Smooth muscle cell (in vitro differentiated cells): ENCODE measurements at regions not wholly inside any gene's neighbourhood (a gene's known extent, or its start where the extent isn't known, plus 50 kb on each side); places are given as distances from the start of the nearest gene placed in this dataset.

ENCODE experiments used
- DNase-seq: peaks from one replicate; lab custom pipeline; 2025; ENCODE audit not compliant: unreplicated experiment; lab: John Stamatoyannopoulos, UW
- H2AFZ ChIP-seq: fragments of 200-600 bp; sonication (generic); 2 replicates; pipeline ENCODE4 v1.6.0; 2016; ENCODE audit warnings: antibody characterized with exemption, low read depth, mild to moderate bottlenecking
- H3F3A ChIP-seq: fragments of 200-600 bp; sonication (generic); 2 replicates; pipeline ENCODE4 v1.6.0; 2017; ENCODE audit warnings: antibody characterized with exemption, low read depth
- H3K27ac ChIP-seq: fragments of 200-600 bp; sonication (generic); 2 replicates; pipeline ENCODE4 v1.5.1; 2016; ENCODE audit warnings: low read depth, mild to moderate bottlenecking
- H3K27me3 ChIP-seq: fragments of 200-600 bp; sonication (generic); 2 replicates; pipeline ENCODE4 v1.6.1; 2016; ENCODE audit warnings: low read depth, mild to moderate bottlenecking
- H3K36me3 ChIP-seq: fragments of 200-600 bp; sonication (generic); 2 replicates; pipeline ENCODE4 v1.5.1; 2016; ENCODE audit warnings: low read depth
- H3K4me1 ChIP-seq: fragments of 200-600 bp; sonication (generic); 2 replicates; pipeline ENCODE4 v1.5.1; 2016; ENCODE audit warnings: low read depth
- H3K4me2 ChIP-seq: fragments of 200-600 bp; sonication (generic); 2 replicates; pipeline ENCODE4 v1.6.0; 2016; ENCODE audit warnings: mild to moderate bottlenecking
- H3K4me3 ChIP-seq: fragments of 200-600 bp; sonication (generic); 2 replicates; pipeline ENCODE4 v1.5.1; 2016; ENCODE audit warnings: mild to moderate bottlenecking
- H3K79me2 ChIP-seq: fragments of 200-600 bp; sonication (generic); 2 replicates; pipeline ENCODE4 v1.6.0; 2016; ENCODE audit warnings: low read depth, mild to moderate bottlenecking
- H3K9ac ChIP-seq: fragments of 200-600 bp; sonication (generic); 2 replicates; pipeline ENCODE4 v1.6.0; 2016; ENCODE audit warnings: low read depth
- H3K9me3 ChIP-seq: fragments of 200-600 bp; sonication (generic); replicated peaks from 2 replicates; pipeline ENCODE4 v1.5.1; 2016; ENCODE audit warnings: low read depth
- H4K20me1 ChIP-seq: fragments of 200-600 bp; sonication (generic); 2 replicates; pipeline ENCODE4 v1.6.0; 2016; ENCODE audit warnings: low read depth
- WGBS: methylation state at CpG from one replicate; pipeline ENCODE4 v1.1.7; 2016; ENCODE audit warnings: low lambda C conversion rate; 5-methylcytosine and 5-hydroxymethylcytosine counted together
- TF ChIP-seq, protein P1 (sequence below): fragments of 200-600 bp; sonication (generic); IDR thresholded peaks from 2 replicates; pipeline ENCODE4 v1.5.1; 2017; ENCODE audit warnings: borderline replicate concordance, mild to moderate bottlenecking, antibody characterized with exemption; ENCODE audit not compliant: insufficient read depth, poor library complexity, severe bottlenecking

DNA sequence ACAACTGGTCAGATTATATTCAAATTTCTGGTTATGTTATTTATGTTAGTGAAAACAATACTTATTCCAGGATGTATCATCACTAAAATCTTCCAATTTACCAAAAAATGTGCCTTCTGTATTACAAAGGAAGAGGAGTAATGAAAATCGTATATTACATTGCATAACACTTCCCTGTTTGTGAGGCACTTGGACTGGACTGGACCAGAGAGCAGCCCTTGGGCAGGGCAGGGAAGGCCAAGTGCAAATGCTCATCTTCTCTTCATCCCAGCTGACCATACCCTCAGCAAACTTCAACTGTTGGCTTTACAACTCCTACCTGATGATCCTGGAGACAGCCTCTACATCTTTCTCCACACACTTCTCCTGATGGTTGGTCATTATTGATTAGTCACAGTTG is 285.7 kb upstream of the MME start:
- Histone ChIP-seq H3K36me3 (no peaks in the 10 kb centered on the region), H3K9ac (no peak overlapping the region), H3K79me2 (no peaks in the 10 kb centered on the region), H3K9me3 (no peaks in the 10 kb centered on the region), H3F3A (no peaks in the 10 kb centered on the region), H4K20me1 (no peaks in the 10 kb centered on the region), H3K27ac (peak overlapping the region; percentile 92), H2AFZ (peak overlapping the region; percentile 61), H3K27me3 (no peaks in the 10 kb centered on the region), H3K4me1 (peaks cover 5% of the 10 kb centered on the region), H3K4me3 (no peak overlapping the region), H3K4me2 (peak overlapping the region; percentile 66)
- TF ChIP-seq, protein P1, sequence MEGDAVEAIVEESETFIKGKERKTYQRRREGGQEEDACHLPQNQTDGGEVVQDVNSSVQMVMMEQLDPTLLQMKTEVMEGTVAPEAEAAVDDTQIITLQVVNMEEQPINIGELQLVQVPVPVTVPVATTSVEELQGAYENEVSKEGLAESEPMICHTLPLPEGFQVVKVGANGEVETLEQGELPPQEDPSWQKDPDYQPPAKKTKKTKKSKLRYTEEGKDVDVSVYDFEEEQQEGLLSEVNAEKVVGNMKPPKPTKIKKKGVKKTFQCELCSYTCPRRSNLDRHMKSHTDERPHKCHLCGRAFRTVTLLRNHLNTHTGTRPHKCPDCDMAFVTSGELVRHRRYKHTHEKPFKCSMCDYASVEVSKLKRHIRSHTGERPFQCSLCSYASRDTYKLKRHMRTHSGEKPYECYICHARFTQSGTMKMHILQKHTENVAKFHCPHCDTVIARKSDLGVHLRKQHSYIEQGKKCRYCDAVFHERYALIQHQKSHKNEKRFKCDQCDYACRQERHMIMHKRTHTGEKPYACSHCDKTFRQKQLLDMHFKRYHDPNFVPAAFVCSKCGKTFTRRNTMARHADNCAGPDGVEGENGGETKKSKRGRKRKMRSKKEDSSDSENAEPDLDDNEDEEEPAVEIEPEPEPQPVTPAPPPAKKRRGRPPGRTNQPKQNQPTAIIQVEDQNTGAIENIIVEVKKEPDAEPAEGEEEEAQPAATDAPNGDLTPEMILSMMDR: no peak
- WGBS: 96% methylated on average over 1 of the region's 1 CpG
- no peak for DNase-seq

DNA sequence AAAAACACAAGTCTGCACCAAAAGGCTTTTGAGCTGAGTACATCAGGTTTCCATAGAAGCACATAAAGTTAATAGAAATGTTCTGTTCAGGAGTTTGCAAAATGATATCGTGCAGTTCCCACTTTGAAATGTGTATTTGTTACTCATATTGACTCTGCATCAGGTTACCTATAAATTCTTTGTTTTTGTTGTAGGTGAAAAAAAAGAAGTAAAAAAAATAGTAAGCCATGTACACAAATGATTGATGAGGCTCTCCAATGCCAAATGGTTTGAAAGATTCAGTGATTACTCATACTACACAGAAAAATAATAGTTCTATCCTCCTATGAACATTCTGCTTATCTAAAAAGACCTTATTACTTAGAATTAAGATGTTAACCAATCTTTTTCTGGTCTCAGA is 287.3 kb upstream of the MME start:
- Histone ChIP-seq H3K36me3 (no peaks in the 10 kb centered on the region), H3K27me3 (no peaks in the 10 kb centered on the region), H3K79me2 (no peaks in the 10 kb centered on the region), H3K4me3 (no peak overlapping the region), H4K20me1 (no peaks in the 10 kb centered on the region), H3K9ac (no peak overlapping the region), H3K4me2 (no peak overlapping the region), H3K27ac (no peak overlapping the region), H2AFZ (no peak overlapping the region), H3K9me3 (no peaks in the 10 kb centered on the region), H3K4me1 (peaks cover 5% of the 10 kb centered on the region), H3F3A (no peaks in the 10 kb centered on the region)
- TF ChIP-seq, protein P1: no peak
- WGBS: 91% methylated on average over 1 of the region's 1 CpG
- no peak for DNase-seq

DNA sequence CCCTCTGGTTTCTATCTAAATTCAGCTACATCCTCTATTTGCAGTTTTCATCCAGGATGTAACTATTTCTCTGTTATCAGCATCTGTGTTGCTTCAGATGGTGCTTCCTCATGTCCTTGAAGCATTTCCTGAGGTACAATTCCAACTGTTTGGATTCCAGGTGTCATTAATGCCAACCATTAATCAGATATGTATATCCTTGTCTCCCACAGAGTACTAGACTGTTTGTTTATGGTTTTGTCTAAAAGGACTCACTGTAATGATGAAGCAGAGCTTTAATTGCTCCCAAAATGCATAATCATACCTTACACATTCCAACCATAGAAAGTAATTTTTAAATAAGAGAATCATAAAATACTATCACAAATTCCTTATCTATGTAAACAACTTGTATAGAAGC is 288.5 kb upstream of the MME start:
- no peaks in the 10 kb centered on the region for H3K79me2 ChIP-seq
- H4K20me1 ChIP-seq: no peaks in the 10 kb centered on the region
- H3K4me3 ChIP-seq: no peak overlapping the region
- no peak overlapping the region for H3K4me2 ChIP-seq
- H3K4me1 ChIP-seq: peaks cover 5% of the 10 kb centered on the region
- H3K36me3 ChIP-seq: no peaks in the 10 kb centered on the region
- H3K27me3 ChIP-seq: no peaks in the 10 kb centered on the region
- no peak overlapping the region for H3K27ac ChIP-seq
- H2AFZ ChIP-seq: no peak overlapping the region
- DNase-seq: no peak
- TF ChIP-seq, protein P1: no peak
- no peaks in the 10 kb centered on the region for H3K9me3 ChIP-seq
- H3K9ac ChIP-seq: no peak overlapping the region
- H3F3A ChIP-seq: no peaks in the 10 kb centered on the region

DNA sequence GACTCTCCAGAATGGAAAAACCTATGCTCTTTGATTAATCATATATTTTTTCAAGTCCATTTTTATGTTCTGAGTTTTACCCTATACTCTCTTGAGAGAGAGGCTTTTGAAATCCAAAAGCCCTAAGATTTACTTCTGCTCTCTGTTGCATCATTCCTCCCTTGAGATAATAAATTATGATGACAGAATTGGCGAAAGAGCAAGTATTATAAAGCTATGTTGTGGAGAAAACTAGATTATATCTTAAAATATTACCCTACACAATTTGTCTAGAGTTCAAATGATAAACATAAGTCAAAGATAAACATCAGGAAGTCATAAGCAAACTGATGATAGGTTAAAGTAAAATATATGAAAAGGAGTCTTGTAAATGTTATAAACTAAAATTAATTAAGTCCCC is 293.4 kb upstream of the MME start:
- Histone ChIP-seq H3K9ac (no peak overlapping the region), H3K4me1 (no peaks in the 10 kb centered on the region), H3F3A (no peaks in the 10 kb centered on the region), H3K4me3 (no peak overlapping the region), H3K9me3 (no peaks in the 10 kb centered on the region), H3K36me3 (no peaks in the 10 kb centered on the region), H3K4me2 (no peak overlapping the region), H3K79me2 (no peaks in the 10 kb centered on the region), H3K27me3 (no peaks in the 10 kb centered on the region), H3K27ac (no peak overlapping the region), H2AFZ (no peak overlapping the region), H4K20me1 (no peaks in the 10 kb centered on the region)
- TF ChIP-seq, protein P1: no peak
- no peak for DNase-seq
- 46% methylated on average over 1 of the region's 1 CpG for WGBS
